H1 (cell line): ENCODE measurements at regions not wholly inside any gene's neighbourhood (a gene's known extent, or its start where the extent isn't known, plus 50 kb on each side); places are given as distances from the start of the nearest gene placed in this dataset.
"Not testable (repeated sequence)": the region's sequence is repeated elsewhere in the genome, so short reads cannot be mapped to it uniquely, and the experiment has no call there.

Experiments used
- CTCF ChIA-PET: fragments of 300-600 bp; sonication (Branson Sonifier 250); formaldehyde crosslinking; loops from one replicate; lab custom pipeline; 2021; ENCODE audit not compliant: partially characterized antibody; lab: Charles Lee
- POLR2A ChIA-PET: fragments of 300-600 bp; sonication (Branson Sonifier 250); formaldehyde crosslinking; loops from one replicate; lab custom pipeline; 2021; ENCODE audit warnings: inconsistent platforms; ENCODE audit not compliant: partially characterized antibody; lab: Charles Lee
- DNase-seq, 2 experiments: peaks; one replicate each; pipeline versions ENCODE4 v3.0.0 to v3.0.0-alpha.2; 2010 to 2022; ENCODE audit warnings: low spot score in 2 of 2, low read depth in 1 of 2, mixed read lengths in 1 of 2
- FAIRE-seq: peaks from 2 replicates; lab custom pipeline; 2011; peaks lifted over from hg19 to GRCh38; lab: Jason Lieb, UNC
- H2AFZ ChIP-seq: 2 replicates; pipeline ENCODE4 v1.8.1; 2012; ENCODE audit warnings: low read length, inconsistent platforms
- H2AK5ac ChIP-seq: 2 replicates; pipeline ENCODE4 v1.6.1; 2013; ENCODE audit warnings: low read depth, low read length
- H2BK120ac ChIP-seq: replicated peaks from 2 replicates; pipeline ENCODE3; 2013; ENCODE audit warnings: low read depth, low read length, inconsistent platforms
- H2BK12ac ChIP-seq: 2 replicates; pipeline ENCODE4 v1.6.1; 2013; ENCODE audit warnings: low read depth, low read length
- H2BK15ac ChIP-seq: 2 replicates; pipeline ENCODE4 v1.6.1; 2013; ENCODE audit warnings: low read length
- H2BK20ac ChIP-seq: 2 replicates; pipeline ENCODE4 v1.6.1; 2013; ENCODE audit warnings: low read length
- H2BK5ac ChIP-seq: 2 replicates; pipeline ENCODE4 v1.6.1; 2013; ENCODE audit warnings: low read depth, low read length
- H3K14ac ChIP-seq: 2 replicates; pipeline ENCODE4 v1.6.1; 2013; ENCODE audit warnings: inconsistent platforms; ENCODE audit not compliant: insufficient read length
- H3K18ac ChIP-seq: 2 replicates; pipeline ENCODE4 v1.6.1; 2013; ENCODE audit warnings: low read length; ENCODE audit errors: extremely low read depth
- H3K23ac ChIP-seq: 2 replicates; pipeline ENCODE4 v1.6.1; 2013; ENCODE audit warnings: inconsistent platforms; ENCODE audit not compliant: insufficient read length
- H3K23me2 ChIP-seq: 2 replicates; pipeline ENCODE4 v1.6.1; 2013; ENCODE audit warnings: low read depth, low read length
- H3K27ac ChIP-seq: 2 replicates; pipeline ENCODE4 v1.6.1; 2011; ENCODE audit warnings: low read depth, low read length, inconsistent platforms
- H3K27me3 ChIP-seq, 4 experiments: replicated peaks in 1 of 4; 1 replicate in 1 of 4; 2 replicates in 3 of 4; pipeline versions ENCODE4 v1.6.1 to v1.8.1; 2011 to 2013; ENCODE audit warnings: low read length in 3 of 4, mild to moderate bottlenecking in 3 of 4, inconsistent platforms in 2 of 4, mixed read lengths in 2 of 4, moderate library complexity in 1 of 4; ENCODE audit not compliant: control insufficient read depth in 3 of 4, insufficient read depth in 3 of 4; ENCODE audit errors: extremely low read depth in 1 of 4
- H3K36me3 ChIP-seq, 4 experiments: 2 replicates each; pipeline versions ENCODE4 v1.6.1 to v1.8.1; 2011 to 2013; ENCODE audit warnings: mild to moderate bottlenecking in 4 of 4, low read length in 3 of 4, moderate library complexity in 2 of 4, control low read depth in 1 of 4, inconsistent platforms in 1 of 4; ENCODE audit not compliant: insufficient read depth in 4 of 4, control insufficient read depth in 2 of 4
- H3K4ac ChIP-seq: replicated peaks from 2 replicates; pipeline ENCODE3; 2013; ENCODE audit warnings: low read length, low read depth, mixed read lengths, inconsistent platforms; ENCODE audit not compliant: insufficient read length
- H3K4me1 ChIP-seq, 4 experiments: replicated peaks in 1 of 4; 1 replicate in 1 of 4; 2 replicates in 3 of 4; pipeline versions ENCODE4 v1.6.1 to v1.8.1; 2011 to 2013; ENCODE audit warnings: low read length in 3 of 4, inconsistent platforms in 2 of 4, mixed read lengths in 1 of 4; ENCODE audit not compliant: insufficient read depth in 4 of 4, control insufficient read depth in 3 of 4
- H3K4me2 ChIP-seq, 2 experiments: 2 replicates each; pipeline versions ENCODE4 v1.6.1 to v1.8.1; 2011 to 2013; ENCODE audit warnings: low read depth in 2 of 2, low read length in 2 of 2, control low read depth in 1 of 2, inconsistent platforms in 1 of 2, mild to moderate bottlenecking in 1 of 2; ENCODE audit not compliant: insufficient read depth in 1 of 2
- H3K4me3 ChIP-seq, 4 experiments: fragments of 200-600, 300-600 bp in 1 of 4; sonication (generic), shearing (Covaris generic), sonication (Bioruptor Twin) in 1 of 4; 2 replicates each; pipeline versions ENCODE4 v1.5.1 to v1.8.1; 2011 to 2016; ENCODE audit warnings: low read length in 4 of 4, low read depth in 3 of 4, control low read depth in 2 of 4, inconsistent platforms in 2 of 4, mild to moderate bottlenecking in 2 of 4, mixed read lengths in 1 of 4, moderate library complexity in 1 of 4; ENCODE audit not compliant: insufficient read depth in 2 of 4; ENCODE audit errors: extremely low read depth in 1 of 4
- H3K56ac ChIP-seq: replicated peaks from 2 replicates; pipeline ENCODE3; 2013; ENCODE audit warnings: low read depth, mild to moderate bottlenecking, mixed read lengths, low read length, inconsistent platforms; ENCODE audit not compliant: insufficient read length
- H3K79me1 ChIP-seq: 2 replicates; pipeline ENCODE4 v1.6.1; 2013; ENCODE audit warnings: low read depth, low read length, control low read depth
- H3K79me2 ChIP-seq, 2 experiments: 2 replicates each; pipeline versions ENCODE4 v1.6.1 to v1.8.1; 2012 to 2013; ENCODE audit warnings: low read length in 2 of 2, mild to moderate bottlenecking in 2 of 2, inconsistent platforms in 1 of 2; ENCODE audit not compliant: insufficient read depth in 2 of 2, control insufficient read depth in 1 of 2
- H3K9ac ChIP-seq, 4 experiments: replicated peaks in 1 of 4; 1 replicate in 1 of 4; 2 replicates in 3 of 4; pipeline versions ENCODE4 v1.6.1 to v1.8.1; 2011 to 2013; ENCODE audit warnings: low read depth in 3 of 4, low read length in 3 of 4, control low read depth in 2 of 4, mild to moderate bottlenecking in 2 of 4, moderate library complexity in 2 of 4, inconsistent platforms in 1 of 4; ENCODE audit errors: extremely low read depth in 1 of 4
- H3K9me3 ChIP-seq, 2 experiments: 2 replicates each; pipeline versions ENCODE4 v1.6.1 to v1.8.1; 2012 to 2013; ENCODE audit warnings: mild to moderate bottlenecking in 2 of 2, moderate library complexity in 2 of 2, control low read depth in 1 of 2, inconsistent platforms in 1 of 2, low read depth in 1 of 2, low read length in 1 of 2, mixed read lengths in 1 of 2; ENCODE audit not compliant: insufficient read depth in 2 of 2
- H4K20me1 ChIP-seq, 2 experiments: replicated peaks in 1 of 2; 2 replicates each; pipeline versions ENCODE3 to v1.8.1; 2011 to 2013; ENCODE audit warnings: inconsistent platforms in 2 of 2, low read length in 2 of 2, mild to moderate bottlenecking in 1 of 2; ENCODE audit not compliant: insufficient read depth in 2 of 2, control insufficient read depth in 1 of 2
- H4K5ac ChIP-seq: 2 replicates; pipeline ENCODE4 v1.6.1; 2013; ENCODE audit warnings: low read length, low read depth, mixed read lengths, inconsistent platforms; ENCODE audit not compliant: insufficient read length
- H4K8ac ChIP-seq: 2 replicates; pipeline ENCODE4 v1.8.0; 2013; ENCODE audit warnings: mild to moderate bottlenecking, moderate library complexity, low read length, inconsistent platforms; ENCODE audit not compliant: insufficient read depth; ENCODE audit errors: extremely low read depth
- H4K91ac ChIP-seq: replicated peaks from 2 replicates; pipeline ENCODE3; 2013; ENCODE audit warnings: low read length, mixed read lengths, inconsistent platforms; ENCODE audit not compliant: insufficient read length
- WGBS, 2 experiments: shearing (Covaris generic) in 1 of 2; methylation state at CpG; one replicate each; pipeline versions ENCODE4 v1.1.6 to v1.1.7; 2013 to 2015; ENCODE audit warnings: low lambda C conversion rate in 2 of 2, mixed read lengths in 2 of 2, inconsistent platforms in 1 of 2, low coverage in 1 of 2, missing lambda C conversion rate in 1 of 2; ENCODE audit not compliant: insufficient replicate concordance in 2 of 2, insufficient coverage in 1 of 2, insufficient read length in 1 of 2; ENCODE audit errors: extremely low coverage in 1 of 2, missing lambda C conversion rate in 1 of 2; 5-methylcytosine and 5-hydroxymethylcytosine counted together

DNA sequence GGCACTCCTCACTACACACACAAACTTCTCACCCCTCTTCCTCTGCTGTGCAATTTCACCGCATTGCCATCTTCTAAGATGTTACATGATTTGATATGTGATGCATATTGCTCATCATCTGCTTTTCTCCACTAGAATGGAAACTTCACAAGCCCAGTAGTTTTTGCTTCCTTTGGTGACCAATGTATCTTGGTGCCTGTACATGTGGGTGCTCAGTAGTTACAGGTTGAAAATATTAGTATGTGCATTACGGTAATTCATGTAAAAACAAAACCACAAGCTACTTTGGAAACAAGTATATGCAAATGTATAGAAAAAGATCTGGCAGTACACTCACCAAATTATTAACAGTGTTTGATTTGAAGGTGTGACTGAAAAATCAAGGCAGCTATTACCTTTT is 522.4 kb downstream of the TTLL7 start:
- H3K4ac ChIP-seq, H2AK5ac ChIP-seq, H3K23ac ChIP-seq, H4K20me1 ChIP-seq, H3K36me3 ChIP-seq, H3K4me3 ChIP-seq, H3K23me2 ChIP-seq, H3K4me2 ChIP-seq, H4K91ac ChIP-seq, H2BK20ac ChIP-seq, H3K9me3 ChIP-seq, CTCF ChIA-PET, H2BK120ac ChIP-seq, H2BK12ac ChIP-seq, H3K79me2 ChIP-seq, H3K14ac ChIP-seq, H4K8ac ChIP-seq, H3K18ac ChIP-seq, H2BK15ac ChIP-seq, H3K79me1 ChIP-seq, H3K27ac ChIP-seq, H2BK5ac ChIP-seq, H4K5ac ChIP-seq, H3K9ac ChIP-seq, H2AFZ ChIP-seq, DNase-seq, H3K56ac ChIP-seq, H3K27me3 ChIP-seq, FAIRE-seq, H3K4me1 ChIP-seq, POLR2A ChIA-PET: not testable (repeated sequence)
- 96% methylated on average over 2 of the region's 2 CpGs; no CpG with 5 or more reads in 1 of the 2 experiments for WGBS, 2 experiments

DNA sequence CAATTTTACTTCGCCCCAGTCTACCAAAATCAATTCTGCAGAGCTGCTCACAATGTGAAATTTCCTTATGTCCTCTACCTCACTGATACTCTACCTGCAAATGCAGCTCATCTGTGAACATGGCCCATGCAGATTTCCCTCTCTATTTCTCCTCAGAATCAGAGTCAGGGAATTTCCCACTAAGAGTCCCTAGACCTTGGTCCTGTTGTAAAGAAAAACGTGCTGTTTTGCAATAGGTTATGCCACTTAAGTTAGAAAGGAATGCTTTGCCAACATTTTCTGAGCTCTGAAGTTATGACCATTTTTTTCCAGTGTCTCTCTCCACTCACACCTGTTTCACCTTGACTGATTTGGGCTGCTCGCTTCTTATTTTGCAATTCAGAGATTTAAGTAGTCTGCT is 524.0 kb downstream of the TTLL7 start:
- H4K8ac ChIP-seq, H3K9ac ChIP-seq, H3K23me2 ChIP-seq, H2BK12ac ChIP-seq, H3K4me3 ChIP-seq, H3K4me2 ChIP-seq, DNase-seq, H3K27me3 ChIP-seq, H3K18ac ChIP-seq, H3K79me1 ChIP-seq, H2BK120ac ChIP-seq, H2AFZ ChIP-seq, FAIRE-seq, H2BK15ac ChIP-seq, H4K91ac ChIP-seq, H3K27ac ChIP-seq, H3K56ac ChIP-seq, H3K4me1 ChIP-seq, H2BK20ac ChIP-seq, CTCF ChIA-PET, H3K4ac ChIP-seq, POLR2A ChIA-PET, H2AK5ac ChIP-seq, H3K9me3 ChIP-seq, H3K36me3 ChIP-seq, H2BK5ac ChIP-seq, H4K5ac ChIP-seq, H3K14ac ChIP-seq, H4K20me1 ChIP-seq, H3K79me2 ChIP-seq, H3K23ac ChIP-seq: not testable (repeated sequence)
- WGBS, 2 experiments, result 72% methylated on average over 3 of the region's 3 CpGs; no CpG with 5 or more reads in 1 of the 2 experiments
